NCI-H2196 treated with DMSO at 0.1 percent for 48 hours (cell line): ENCODE measurements at regions not wholly inside any gene's neighbourhood (a gene's known extent, or its start where the extent isn't known, plus 50 kb on each side); places are given as distances from the start of the nearest gene placed in this dataset.

Experiments
- DNase-seq: peaks from one replicate; lab custom pipeline; 2025; ENCODE audit not compliant: unreplicated experiment; lab: John Stamatoyannopoulos, UW

GRCh38 chr1:104787866-104788510, 1038.3 kb downstream of the AMY1C start:
- no peak for DNase-seq

GRCh38 chr1:104791030-104791429, 1041.3 kb downstream of the AMY1C start:
- no peak for DNase-seq

- DNase-seq = no peak
Measured at GRCh38 chr1:104794035-104794434, 1044.3 kb downstream of the AMY1C start.

GRCh38 chr1:104795931-104796330, 1046.2 kb downstream of the AMY1C start:
- no peak for DNase-seq

- no peak for DNase-seq
Measured at GRCh38 chr1:104797982-104798381, 1048.3 kb downstream of the AMY1C start.

- no peak for DNase-seq
Measured at GRCh38 chr1:104801344-104801743, 1051.6 kb downstream of the AMY1C start.

GRCh38 chr1:104804147-104804546, 1054.4 kb downstream of the AMY1C start:
- no peak for DNase-seq

- DNase-seq = no peak
Measured at GRCh38 chr1:104807590-104807989, 1057.9 kb downstream of the AMY1C start.

- DNase-seq = no peak
Measured at GRCh38 chr1:104825401-104825800, 1075.7 kb downstream of the AMY1C start.

- no peak for DNase-seq
Measured at GRCh38 chr1:104830534-104830933, 1080.8 kb downstream of the AMY1C start.

- DNase-seq = no peak
Measured at GRCh38 chr1:104852151-104852550, 1102.5 kb downstream of the AMY1C start.

GRCh38 chr1:104853276-104853675, 1103.6 kb downstream of the AMY1C start:
- no peak for DNase-seq

GRCh38 chr1:104854529-104854928, 1104.8 kb downstream of the AMY1C start:
- no peak for DNase-seq

GRCh38 chr1:104855550-104855949, 1105.9 kb downstream of the AMY1C start:
- no peak for DNase-seq

- no peak for DNase-seq
Measured at GRCh38 chr1:104856091-104856490, 1106.4 kb downstream of the AMY1C start.

- DNase-seq = no peak
Measured at GRCh38 chr1:104856518-104856917, 1106.8 kb downstream of the AMY1C start.

- DNase-seq = no peak
Measured at GRCh38 chr1:104868794-104869193, 1119.1 kb downstream of the AMY1C start.

- no peak for DNase-seq
Measured at GRCh38 chr1:104874044-104874443, 1124.3 kb downstream of the AMY1C start.

- DNase-seq = no peak
Measured at GRCh38 chr1:104878203-104878909, 1128.7 kb downstream of the AMY1C start.

GRCh38 chr1:104884939-104885338, 1135.2 kb downstream of the AMY1C start:
- no peak for DNase-seq

GRCh38 chr1:104905322-104905721, 1155.6 kb downstream of the AMY1C start:
- no peak for DNase-seq

GRCh38 chr1:104906141-104906540, 1156.4 kb downstream of the AMY1C start:
- no peak for DNase-seq

- no peak for DNase-seq
Measured at GRCh38 chr1:104919188-104919587, 1169.5 kb downstream of the AMY1C start.
